ENCODE measurements at regions not wholly inside any gene's neighbourhood (a gene's known extent, or its start where the extent isn't known, plus 50 kb on each side); places are given as distances from the start of the nearest gene placed in this dataset.

GRCh38 chr7:13240349-13240748, 552.9 kb downstream of the ARL4A start:
- TF ChIP-seq POLR2A (IDR thresholded peaks at IDR 0.05) (no peak), CTCF (IDR thresholded peaks at IDR 0.05) (no peak)

Data from heart left ventricle (tissue), 13 donors.